ENCODE measurements at regions not wholly inside any gene's neighbourhood (a gene's known extent, or its start where the extent isn't known, plus 50 kb on each side); places are given as distances from the start of the nearest gene placed in this dataset.

GRCh38 chr16:63346000-63346399 is 1309.8 kb upstream of the CDH8 start:
- no peaks in the 10 kb centered on the region for H3K79me2 ChIP-seq (replicated peaks; ENCODE audit: insufficient read depth, low read length)
- H3K9me2 ChIP-seq (ENCODE audit: insufficient read depth, low read length) = no peaks in the 10 kb centered on the region
- peaks cover 2% of the 10 kb centered on the region for H3K9me3 ChIP-seq (ENCODE audit: low read length)
- no peaks in the 10 kb centered on the region for H3K36me3 ChIP-seq (ENCODE audit: insufficient read depth, low read length)
- no peaks in the 10 kb centered on the region for H4K20me1 ChIP-seq (ENCODE audit: insufficient read depth)
- no peak overlapping the region for H3K27ac ChIP-seq (ENCODE audit: low read length)
- H3K27me3 ChIP-seq (ENCODE audit: insufficient read depth, low read depth, low read length) = no peaks in the 10 kb centered on the region
- no peak overlapping the region for H3K4me2 ChIP-seq (ENCODE audit: low read length)
- H3K4me3 ChIP-seq (ENCODE audit: low read length) = no peak overlapping the region
- H3F3A ChIP-seq (ENCODE audit: insufficient read depth, low read length, poor library complexity, severe bottlenecking) = no peaks in the 10 kb centered on the region
- TF ChIP-seq RAD21 (conservative IDR thresholded peaks at IDR 0.05) (no peak), EP300 (conservative IDR thresholded peaks at IDR 0.05; ENCODE audit: poor library complexity, severe bottlenecking) (no peak), CTCF (IDR thresholded peaks at IDR 0.05; ENCODE audit: poor library complexity, severe bottlenecking) (no peak)
- no peak overlapping the region for H3K9ac ChIP-seq (ENCODE audit: low read length)
- no peak overlapping the region for H2AFZ ChIP-seq (ENCODE audit: low read depth, low read length)

- Histone ChIP-seq H3F3A (ENCODE audit: insufficient read depth, low read length, poor library complexity, severe bottlenecking) (no peaks in the 10 kb centered on the region), H4K20me1 (ENCODE audit: insufficient read depth) (no peaks in the 10 kb centered on the region), H3K36me3 (ENCODE audit: insufficient read depth, low read length) (no peaks in the 10 kb centered on the region), H3K27me3 (ENCODE audit: insufficient read depth, low read depth, low read length) (no peaks in the 10 kb centered on the region), H3K27ac (ENCODE audit: low read length) (no peak overlapping the region), H3K9me3 (ENCODE audit: low read length) (peaks cover 6% of the 10 kb centered on the region), H3K79me2 (replicated peaks; ENCODE audit: insufficient read depth, low read length) (no peaks in the 10 kb centered on the region), H3K9me2 (ENCODE audit: insufficient read depth, low read length) (no peaks in the 10 kb centered on the region), H3K4me3 (ENCODE audit: low read length) (no peak overlapping the region), H2AFZ (ENCODE audit: low read depth, low read length) (no peak overlapping the region), H3K9ac (ENCODE audit: low read length) (no peak overlapping the region), H3K4me2 (ENCODE audit: low read length) (no peak overlapping the region)
- TF ChIP-seq EZH2 (IDR thresholded peaks at IDR 0.05; ENCODE audit: borderline replicate concordance, insufficient read depth, low read length, poor library complexity, severe bottlenecking) = no peak
- TF ChIP-seq EP300 (conservative IDR thresholded peaks at IDR 0.05; ENCODE audit: poor library complexity, severe bottlenecking) = no peak
- TF ChIP-seq TAF1 (IDR thresholded peaks at IDR 0.05; ENCODE audit: low read depth) = no peak
- no peak for TF ChIP-seq CTCF (IDR thresholded peaks at IDR 0.05; ENCODE audit: poor library complexity, severe bottlenecking)
- no peak for TF ChIP-seq SMC3 (conservative IDR thresholded peaks at IDR 0.05; ENCODE audit: poor library complexity)
- TF ChIP-seq REST (IDR thresholded peaks at IDR 0.05; ENCODE audit: borderline replicate concordance) = no peak
- TF ChIP-seq RAD21 (conservative IDR thresholded peaks at IDR 0.05) = no peak
- TF ChIP-seq MXI1 (conservative IDR thresholded peaks at IDR 0.05; ENCODE audit: poor library complexity, severe bottlenecking) = no peak
- no peak for TF ChIP-seq POLR2AphosphoS5 (IDR thresholded peaks at IDR 0.05)
These were observed 1301.0 kb upstream of the CDH8 start for GRCh38 chr16:63337264-63337663.
